ENCODE measurements at regions not wholly inside any gene's neighbourhood (a gene's known extent, or its start where the extent isn't known, plus 50 kb on each side); places are given as distances from the start of the nearest gene placed in this dataset.
A peak's percentile ranks its signal among the peaks of the same experiment; 100 is the strongest.

DNA sequence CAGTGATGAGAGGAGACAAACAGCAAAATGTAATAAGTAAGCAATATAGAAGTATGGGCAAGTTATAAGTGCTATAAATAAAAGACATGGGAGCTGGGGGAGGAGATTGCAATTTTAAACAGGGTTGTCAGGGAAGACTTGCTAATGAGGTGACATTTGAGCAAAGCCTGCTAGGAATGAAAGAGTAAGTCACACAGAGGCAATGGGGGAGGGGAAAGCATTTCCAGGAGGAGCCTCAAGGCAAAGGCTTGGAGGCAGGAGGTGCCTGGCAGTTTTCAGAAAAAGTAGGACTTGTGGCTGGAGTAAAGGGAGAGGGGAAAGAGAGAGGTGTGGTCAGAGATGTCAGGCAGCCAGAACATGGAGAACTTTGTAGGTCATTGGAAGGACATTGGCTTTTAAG, 124.4 kb upstream of the NMUR2 start:
- no peak for ATAC-seq
- intact Hi-C loops (cut with DNase I, micrococcal nuclease) = no loop called here
- no peaks in the 10 kb centered on the region for H3K36me3 ChIP-seq (ENCODE audit: low read depth)
- H3K9me3 ChIP-seq = no peaks in the 10 kb centered on the region
- no peaks in the 10 kb centered on the region for H3K4me1 ChIP-seq (ENCODE audit: low read depth)
- TF ChIP-seq CTCF (IDR thresholded peaks at IDR 0.05) = no peak
- DNase-seq = no peak
- H3K4me3 ChIP-seq = no peak overlapping the region

DNA sequence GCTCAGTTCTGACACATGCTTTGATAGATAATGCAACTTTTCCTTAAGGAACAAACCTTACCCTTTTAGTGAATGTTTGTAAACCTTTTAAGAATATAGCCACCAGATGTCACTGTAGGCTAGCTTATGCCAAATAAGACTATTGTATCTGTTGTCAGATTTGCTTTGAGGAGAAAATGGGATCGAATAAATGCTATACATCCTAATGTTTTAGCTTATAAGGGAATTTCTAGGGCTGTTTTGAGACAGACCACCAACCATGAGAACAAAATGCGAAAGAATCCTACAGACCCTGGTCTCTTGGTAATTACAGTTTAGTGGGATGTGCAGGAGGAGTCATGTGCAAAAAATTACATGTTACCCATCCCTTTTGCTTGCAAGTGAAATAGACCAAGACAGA, 127.6 kb upstream of the NMUR2 start:
- H3K4me3 ChIP-seq = no peak overlapping the region
- H3K9me3 ChIP-seq = no peaks in the 10 kb centered on the region
- H3K36me3 ChIP-seq (ENCODE audit: low read depth) = no peaks in the 10 kb centered on the region
- no peaks in the 10 kb centered on the region for H3K4me1 ChIP-seq (ENCODE audit: low read depth)
- intact Hi-C loops (cut with DNase I, micrococcal nuclease) = loop anchor here (5.0 to 10.0 kb wide), 2 partner anchors 1430 to 1432 kb away; no protein-coding TSS in a partner anchor
- ATAC-seq = peak; percentile 30
- DNase-seq = peak in 1 of 3 donors; percentile 17
- no peak for TF ChIP-seq CTCF (IDR thresholded peaks at IDR 0.05)

DNA sequence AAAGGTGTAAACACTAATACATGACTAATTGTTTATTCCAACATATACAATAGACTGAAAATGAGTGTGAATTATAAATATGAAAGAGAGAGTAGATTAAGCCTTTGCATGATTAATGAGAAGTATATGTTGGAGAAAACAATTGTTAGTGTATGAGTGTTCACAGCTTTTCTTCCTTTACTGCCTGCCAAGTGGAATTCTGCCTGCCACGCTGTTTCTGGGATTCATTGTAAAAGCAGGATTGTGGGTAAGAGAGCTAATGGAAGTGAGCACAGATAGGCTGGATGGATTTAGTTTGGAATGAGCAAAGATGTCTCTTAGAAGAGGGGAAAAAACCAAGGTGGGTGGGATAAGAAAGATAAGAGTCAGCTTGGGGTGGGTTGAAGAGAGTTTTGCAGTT, 129.6 kb upstream of the NMUR2 start:
- DNase-seq (no peak), ATAC-seq (no peak)
- H3K36me3 ChIP-seq (ENCODE audit: low read depth) = no peaks in the 10 kb centered on the region
- intact Hi-C loops (cut with DNase I, micrococcal nuclease) = loop anchor here (5.0 to 10.0 kb wide), 2 partner anchors 1428 to 1430 kb away; no protein-coding TSS in a partner anchor
- no peaks in the 10 kb centered on the region for H3K4me1 ChIP-seq (ENCODE audit: low read depth)
- no peak for TF ChIP-seq CTCF (IDR thresholded peaks at IDR 0.05)
- H3K9me3 ChIP-seq = no peaks in the 10 kb centered on the region
- H3K4me3 ChIP-seq = no peak overlapping the region

GRCh38 chr5:152542741-152543140, 137.7 kb upstream of the NMUR2 start:
- no peaks in the 10 kb centered on the region for H3K9me3 ChIP-seq
- H3K36me3 ChIP-seq (ENCODE audit: low read depth) = no peaks in the 10 kb centered on the region
- no peaks in the 10 kb centered on the region for H3K4me1 ChIP-seq (ENCODE audit: low read depth)
- TF ChIP-seq CTCF (IDR thresholded peaks at IDR 0.05) = no peak
- intact Hi-C loops (cut with DNase I, micrococcal nuclease) = no loop called here
- no peak overlapping the region for H3K4me3 ChIP-seq
- DNase-seq (no peak), ATAC-seq (no peak)

- Histone ChIP-seq H3K4me1 (ENCODE audit: low read depth) (no peaks in the 10 kb centered on the region), H3K9me3 (no peaks in the 10 kb centered on the region), H3K4me3 (no peak overlapping the region), H3K36me3 (ENCODE audit: low read depth) (no peaks in the 10 kb centered on the region)
- DNase-seq (no peak), ATAC-seq (no peak)
- intact Hi-C loops (cut with DNase I, micrococcal nuclease) = no loop called here
- no peak for TF ChIP-seq CTCF (IDR thresholded peaks at IDR 0.05)
Measured at GRCh38 chr5:152546493-152546892, 141.4 kb upstream of the NMUR2 start.

- Histone ChIP-seq H3K4me3 (no peak overlapping the region), H3K4me1 (ENCODE audit: low read depth) (no peaks in the 10 kb centered on the region), H3K9me3 (no peaks in the 10 kb centered on the region), H3K36me3 (ENCODE audit: low read depth) (no peaks in the 10 kb centered on the region)
- DNase-seq (no peak), ATAC-seq (no peak)
- no peak for TF ChIP-seq CTCF (IDR thresholded peaks at IDR 0.05)
- intact Hi-C loops (cut with DNase I, micrococcal nuclease) = no loop called here
Measured at GRCh38 chr5:152547202-152547601, 142.1 kb upstream of the NMUR2 start.

Measured in mucosa of descending colon (tissue), 3 donors.